OCI-LY3 (cell line): ENCODE measurements at regions not wholly inside any gene's neighbourhood (a gene's known extent, or its start where the extent isn't known, plus 50 kb on each side); places are given as distances from the start of the nearest gene placed in this dataset.

Experiments
- H2AFZ ChIP-seq: fragments of 200-600, 300-600 bp; shearing (Covaris generic); 2 replicates; pipeline ENCODE4 v1.6.0; 2014; ENCODE audit warnings: antibody characterized with exemption, low read depth, low read length
- H3K27ac ChIP-seq: fragments of 200-600, 300-600 bp; sonication (generic); 2 replicates; pipeline ENCODE4 v1.5.1; 2014; ENCODE audit warnings: mild to moderate bottlenecking, low read length, moderate library complexity, mixed read lengths
- H3K27me3 ChIP-seq: fragments of 200-600, 300-600 bp; sonication (generic); 2 replicates; pipeline ENCODE4 v1.6.1; 2014; ENCODE audit warnings: low read depth, low read length, mixed read lengths
- H3K36me3 ChIP-seq: fragments of 200-600, 300-600 bp; sonication (generic); replicated peaks from 2 replicates; pipeline ENCODE3; 2014; ENCODE audit warnings: low read depth, low read length, mixed read lengths
- H3K4me1 ChIP-seq: fragments of 300-600, 200-600 bp; sonication (generic); 2 replicates; pipeline ENCODE4 v1.6.1; 2014; ENCODE audit warnings: low read length, mixed read lengths
- H3K4me2 ChIP-seq: fragments of 200-600, 300-600 bp; sonication (generic); 2 replicates; pipeline ENCODE4 v1.6.1; 2014; ENCODE audit warnings: low read length, mixed read lengths
- H3K4me3 ChIP-seq: fragments of 300-600, 200-600 bp; sonication (generic); 2 replicates; pipeline ENCODE4 v1.5.1; 2014; ENCODE audit warnings: antibody characterized with exemption, mild to moderate bottlenecking, low read length, moderate library complexity
- H3K79me2 ChIP-seq: fragments of 300-600, 200-600 bp; shearing (Covaris generic); 2 replicates; pipeline ENCODE4 v1.6.1; 2014; ENCODE audit warnings: mild to moderate bottlenecking, low read length, mixed read lengths
- H3K9ac ChIP-seq: fragments of 300-600, 200-600 bp; shearing (Covaris generic); 2 replicates; pipeline ENCODE4 v1.6.0; 2014; ENCODE audit warnings: mild to moderate bottlenecking, low read length, moderate library complexity
- H3K9me3 ChIP-seq: fragments of 200-600, 300-600 bp; shearing (Covaris generic); 2 replicates; pipeline ENCODE4 v1.6.1; 2014; ENCODE audit warnings: low read length, mixed read lengths; ENCODE audit not compliant: insufficient read depth
- H4K20me1 ChIP-seq: fragments of 200-600, 300-600 bp; sonication (generic); 2 replicates; pipeline ENCODE4 v1.6.1; 2016; ENCODE audit warnings: low read length, mixed read lengths; ENCODE audit not compliant: insufficient read depth
- CTCF ChIP-seq: fragments of 200-600, 300-600 bp; sonication (generic); IDR thresholded peaks from 2 replicates; pipeline ENCODE4 v1.5.1; 2014; ENCODE audit warnings: antibody characterized with exemption, low read length, low read depth
- EZH2phosphoT487 ChIP-seq: fragments of 200-600 bp; shearing (Covaris generic); IDR thresholded peaks from 2 replicates; pipeline ENCODE4 v1.6.1; 2018; ENCODE audit warnings: antibody characterized with exemption, mixed run types, low read depth

- TF ChIP-seq CTCF (no peak), EZH2phosphoT487 (no peak)
- H3K9me3 ChIP-seq, result no peaks in the 10 kb centered on the region
- no peak overlapping the region for H3K4me3 ChIP-seq
- no peak overlapping the region for H2AFZ ChIP-seq
- H4K20me1 ChIP-seq, result no peaks in the 10 kb centered on the region
- no peaks in the 10 kb centered on the region for H3K27me3 ChIP-seq
- H3K36me3 ChIP-seq, result no peaks in the 10 kb centered on the region
- no peaks in the 10 kb centered on the region for H3K4me1 ChIP-seq
- H3K9ac ChIP-seq, result no peak overlapping the region
- no peaks in the 10 kb centered on the region for H3K79me2 ChIP-seq
- no peak overlapping the region for H3K27ac ChIP-seq
- no peak overlapping the region for H3K4me2 ChIP-seq
Measured at GRCh38 chr5:74342182-74342581, 298.3 kb downstream of the ENC1 start.

- no peaks in the 10 kb centered on the region for H3K79me2 ChIP-seq
- H3K9me3 ChIP-seq, result no peaks in the 10 kb centered on the region
- H3K36me3 ChIP-seq, result no peaks in the 10 kb centered on the region
- H3K4me2 ChIP-seq, result no peak overlapping the region
- no peak overlapping the region for H2AFZ ChIP-seq
- no peak overlapping the region for H3K4me3 ChIP-seq
- TF ChIP-seq EZH2phosphoT487 (no peak), CTCF (no peak)
- H3K9ac ChIP-seq, result no peak overlapping the region
- H3K27me3 ChIP-seq, result no peaks in the 10 kb centered on the region
- no peak overlapping the region for H3K27ac ChIP-seq
- no peaks in the 10 kb centered on the region for H3K4me1 ChIP-seq
- no peaks in the 10 kb centered on the region for H4K20me1 ChIP-seq
Measured at GRCh38 chr5:74341221-74341620, 299.3 kb downstream of the ENC1 start.

GRCh38 chr5:74340476-74340875 lies 300.1 kb downstream of the ENC1 start:
- Histone ChIP-seq H3K79me2 (no peaks in the 10 kb centered on the region), H3K4me2 (no peak overlapping the region), H3K4me1 (no peaks in the 10 kb centered on the region), H3K36me3 (no peaks in the 10 kb centered on the region), H3K9ac (no peak overlapping the region), H3K9me3 (no peaks in the 10 kb centered on the region), H3K4me3 (no peak overlapping the region), H3K27me3 (no peaks in the 10 kb centered on the region), H3K27ac (no peak overlapping the region), H2AFZ (no peak overlapping the region), H4K20me1 (no peaks in the 10 kb centered on the region)
- TF ChIP-seq EZH2phosphoT487 (no peak), CTCF (no peak)

- Histone ChIP-seq H2AFZ (no peak overlapping the region), H3K4me2 (no peak overlapping the region), H3K4me1 (no peaks in the 10 kb centered on the region)
Measured at GRCh38 chr5:74337984-74338310, 302.6 kb downstream of the ENC1 start.

More at GRCh38 chr5:74337984-74338310, 302.6 kb downstream of the ENC1 start:
- Histone ChIP-seq H3K27me3 (no peaks in the 10 kb centered on the region), H3K4me3 (no peak overlapping the region), H3K79me2 (no peaks in the 10 kb centered on the region), H3K36me3 (no peaks in the 10 kb centered on the region), H4K20me1 (no peaks in the 10 kb centered on the region), H3K9ac (no peak overlapping the region), H3K27ac (no peak overlapping the region), H3K9me3 (no peaks in the 10 kb centered on the region)
- TF ChIP-seq EZH2phosphoT487 (no peak), CTCF (no peak)
